ACHN (cell line): ENCODE measurements at regions not wholly inside any gene's neighbourhood (a gene's known extent, or its start where the extent isn't known, plus 50 kb on each side); places are given as distances from the start of the nearest gene placed in this dataset.
"Not testable (repeated sequence)": the region's sequence is repeated elsewhere in the genome, so short reads cannot be mapped to it uniquely, and the experiment has no call there.

Experiments
- DNase-seq: peaks from one replicate; pipeline ENCODE4 v3.0.0-alpha.2; 2015
- in situ Hi-C: cut with HindIII; loops from 2 replicates; pipeline ENCODE4 v1.10.0; 2017; ENCODE audit warnings: low sequenced_read_pairs, low pct_ligation_motif_present, low pct_unique_long_range_greater_than_20kb

DNA sequence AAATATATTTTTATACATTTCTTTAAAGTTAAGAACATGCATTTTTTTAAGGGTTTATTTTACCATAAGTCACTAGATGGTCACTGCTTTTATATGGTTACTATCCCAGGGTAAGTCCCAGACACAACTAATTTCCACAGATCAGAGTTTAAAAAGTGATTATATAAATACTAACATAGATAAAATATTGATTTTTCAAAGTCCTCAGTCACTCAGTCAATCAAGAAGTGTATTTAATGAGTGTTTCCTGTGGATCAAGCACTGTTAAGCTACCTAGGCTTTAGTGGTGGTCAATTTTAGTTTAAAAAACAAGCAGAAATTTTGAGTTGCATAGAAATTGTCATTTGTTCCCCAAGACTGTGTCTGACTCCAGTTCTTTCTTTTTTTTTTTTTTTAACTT, 399.5 kb upstream of the SYNCRIP start:
- no peak for DNase-seq
- in situ Hi-C loops: no loop called here

DNA sequence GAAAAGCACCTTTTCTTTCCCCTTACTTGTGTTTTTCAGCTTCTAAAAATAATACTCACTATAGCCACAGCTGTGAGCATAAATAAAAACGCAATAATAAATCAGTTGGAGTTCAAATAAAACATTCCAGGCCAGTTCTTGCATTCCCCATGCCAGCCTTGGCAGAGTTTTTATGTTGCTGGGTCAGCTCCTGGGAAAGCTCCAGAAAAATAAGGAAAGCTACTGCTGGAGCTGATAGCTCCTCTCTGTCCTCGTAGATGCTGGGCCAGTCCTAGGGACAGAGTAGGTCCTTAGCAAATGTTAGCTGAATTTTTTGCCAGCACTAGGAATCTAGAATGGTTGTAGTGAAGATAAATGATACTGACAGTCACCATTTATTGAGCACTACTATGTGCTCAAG, 389.0 kb upstream of the SYNCRIP start:
- no peak for DNase-seq
- in situ Hi-C loops: no loop called here

DNA sequence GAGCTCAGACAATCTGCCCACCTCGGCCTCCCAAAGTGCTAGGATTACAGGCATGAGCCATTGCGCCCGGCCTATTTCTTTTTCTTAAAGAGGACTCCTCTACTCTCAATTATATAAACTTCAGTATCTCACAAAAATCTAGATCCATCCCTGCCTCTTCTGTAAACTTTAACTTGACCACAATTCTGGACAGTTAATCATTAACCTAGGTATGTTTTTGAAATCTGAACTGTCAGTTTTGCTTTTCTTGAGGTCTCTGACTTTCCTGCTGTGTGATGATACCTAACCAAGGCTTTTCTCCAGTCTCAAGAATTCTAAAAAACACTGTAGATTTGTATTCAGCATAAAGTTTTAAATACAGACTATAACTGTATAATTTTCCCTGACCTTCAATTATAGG, 388.2 kb upstream of the SYNCRIP start:
- in situ Hi-C loops: no loop called here
- DNase-seq: peak; percentile 2

DNA sequence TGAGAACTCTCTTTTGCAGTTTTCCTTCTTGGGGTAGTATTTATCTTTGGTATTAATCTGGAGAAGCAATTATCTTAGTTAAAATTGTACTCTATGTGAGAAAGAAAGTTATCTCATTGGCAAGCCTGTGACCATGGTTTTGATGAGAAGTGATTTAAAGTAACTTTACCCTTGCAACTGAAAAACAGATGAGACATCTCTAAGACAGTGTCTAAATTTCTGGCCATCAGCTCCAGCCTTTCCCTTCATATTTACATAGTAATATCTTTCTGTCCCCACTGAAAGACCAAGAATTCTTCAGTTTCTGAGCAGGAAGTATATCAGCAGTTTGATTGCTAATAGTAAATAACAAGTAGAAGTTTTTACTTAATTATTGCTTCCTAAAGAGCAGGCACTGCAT, 386.1 kb upstream of the SYNCRIP start:
- in situ Hi-C loops: no loop called here
- no peak for DNase-seq

DNA sequence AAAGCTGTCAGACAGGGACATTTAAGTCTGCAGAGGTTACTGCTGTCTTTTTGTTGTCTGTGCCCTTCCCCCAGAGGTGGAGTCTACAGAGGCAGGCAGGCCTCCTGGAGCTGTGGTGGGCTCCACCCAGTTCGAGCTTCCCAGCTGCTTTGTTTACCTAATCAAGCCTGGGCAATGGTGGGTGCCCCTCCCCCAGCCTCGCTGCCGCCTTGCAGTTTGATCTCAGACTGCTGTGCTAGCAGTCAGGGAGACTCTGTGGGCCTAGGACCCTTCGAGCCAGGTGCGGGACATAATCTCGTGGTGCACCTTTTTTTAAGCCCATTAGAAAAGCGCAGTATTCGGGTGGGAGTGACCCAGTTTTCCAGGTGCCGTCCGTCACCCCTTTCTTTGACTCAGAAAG, 384.2 kb upstream of the SYNCRIP start:
- in situ Hi-C loops, DNase-seq: not testable (repeated sequence)

DNA sequence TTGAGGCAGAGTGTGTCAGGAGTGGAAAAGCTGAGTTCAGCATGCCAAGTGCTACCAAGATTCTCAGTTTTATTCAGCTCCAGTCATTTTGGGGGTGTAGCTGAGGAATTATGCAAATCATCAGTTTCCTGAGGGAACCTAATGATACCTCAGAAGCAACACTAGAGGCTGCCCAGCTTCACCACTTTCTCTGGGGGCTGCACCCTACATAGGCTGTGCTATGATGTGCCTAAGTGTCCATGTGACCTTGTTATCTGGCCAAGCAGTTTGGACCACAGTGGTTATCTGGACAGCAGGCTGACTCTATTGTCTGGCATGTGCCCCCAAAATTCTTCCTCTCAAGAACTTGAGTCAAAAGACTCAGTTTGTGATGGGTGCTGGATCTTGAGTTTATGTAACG, 374.6 kb upstream of the SYNCRIP start:
- in situ Hi-C loops: no loop called here
- DNase-seq: no peak

DNA sequence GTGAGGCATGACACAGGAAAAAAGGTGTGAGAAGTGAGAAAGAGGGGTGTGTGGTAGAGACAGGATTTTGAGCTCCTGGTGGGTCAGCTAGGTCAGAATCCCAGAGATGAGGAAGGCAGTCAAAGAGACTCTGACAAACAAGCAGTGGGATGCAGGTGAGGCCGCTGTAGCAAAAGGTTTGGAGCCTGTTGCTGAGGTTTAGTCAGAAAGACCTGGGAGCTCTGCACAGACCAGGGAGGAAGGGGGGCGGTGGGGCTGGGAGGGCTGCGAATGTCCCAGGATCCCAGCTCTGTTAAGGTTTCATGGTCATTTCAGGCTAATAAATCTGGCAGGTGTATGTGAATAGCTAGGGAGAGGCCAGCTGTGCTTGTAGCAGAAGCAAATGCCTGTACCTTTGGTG, 373.9 kb upstream of the SYNCRIP start:
- DNase-seq: no peak
- in situ Hi-C loops: no loop called here

DNA sequence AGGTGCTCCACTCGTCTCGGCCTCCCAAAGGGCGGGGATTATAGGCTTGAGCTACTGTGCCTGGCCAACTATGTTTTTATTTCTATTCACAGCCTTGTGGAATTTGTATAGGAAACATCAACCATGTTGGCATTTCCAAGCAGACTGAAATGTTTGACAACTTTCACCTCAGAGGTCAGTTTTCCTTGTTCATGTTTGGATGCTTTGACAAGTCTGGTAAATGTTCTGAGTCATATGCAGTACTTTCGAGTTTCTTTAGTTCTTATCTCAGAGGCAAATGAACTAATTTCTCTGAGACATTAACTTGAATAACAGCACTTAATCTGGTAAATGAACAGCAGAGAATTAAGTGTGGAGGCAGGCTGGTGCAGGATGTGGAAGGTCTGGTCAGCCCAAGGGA, 373.4 kb upstream of the SYNCRIP start:
- in situ Hi-C loops: no loop called here
- no peak for DNase-seq

DNA sequence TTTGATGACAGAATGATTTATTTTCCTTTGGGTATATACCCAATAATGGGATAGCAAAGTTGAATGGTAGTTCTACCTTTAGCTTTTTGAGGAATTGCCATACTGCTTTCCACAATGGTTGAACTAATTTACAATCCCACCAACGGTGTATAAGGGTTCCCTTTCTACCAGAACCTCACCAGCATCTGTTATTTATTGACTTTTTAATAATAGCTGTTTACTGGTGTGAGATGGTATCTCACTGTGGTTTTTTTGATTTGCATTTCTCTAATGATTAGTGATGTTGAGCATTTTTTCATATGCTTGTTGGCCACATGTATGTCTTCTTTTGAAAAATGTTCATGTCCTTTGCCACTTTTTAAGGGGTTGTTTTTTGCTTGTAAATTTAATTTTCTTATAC, 370.3 kb upstream of the SYNCRIP start:
- DNase-seq, in situ Hi-C loops: not testable (repeated sequence)

DNA sequence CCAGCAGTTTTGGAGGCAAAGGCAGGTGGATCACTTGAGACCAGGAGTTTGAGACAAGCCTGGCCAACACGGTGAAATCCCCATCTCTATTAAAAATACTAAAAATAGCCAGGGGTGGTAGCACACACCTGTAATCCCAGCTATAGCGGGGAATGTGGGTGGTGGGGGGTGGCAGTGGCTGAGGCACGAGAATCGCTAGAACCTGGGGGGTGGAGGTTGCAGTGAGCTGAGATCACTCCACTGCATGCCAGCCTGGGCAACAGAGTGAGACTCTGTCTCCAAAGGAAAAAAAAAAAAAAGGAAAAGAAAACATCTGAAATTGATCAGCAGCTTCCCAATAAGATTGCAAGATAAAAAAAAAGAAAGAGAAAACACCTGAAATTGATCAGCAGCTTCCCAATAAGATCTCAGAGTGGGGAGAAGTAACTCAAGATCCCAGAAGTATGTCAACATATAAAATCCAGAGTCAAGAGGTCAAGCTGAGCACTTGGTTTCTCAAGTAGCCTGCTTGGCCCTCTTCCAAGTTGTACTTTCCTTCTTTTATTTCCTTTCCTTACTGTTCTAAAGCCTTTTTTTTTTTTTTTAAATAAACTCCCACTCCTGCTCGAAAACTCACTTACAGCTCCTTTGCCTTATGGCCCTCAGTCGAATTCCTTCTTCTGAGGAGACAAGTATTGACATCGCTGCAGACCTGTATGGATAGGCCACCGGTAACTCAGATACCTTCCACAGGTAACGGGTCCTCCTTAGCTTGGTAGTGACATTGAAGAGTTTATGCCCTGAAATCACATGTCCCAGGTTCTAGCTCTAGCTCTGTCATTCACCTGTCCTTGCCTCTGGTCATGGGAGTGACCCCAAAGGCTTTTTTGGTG, 368.5 kb upstream of the SYNCRIP start:
- DNase-seq: no peak
- in situ Hi-C loops: no loop called here

DNA sequence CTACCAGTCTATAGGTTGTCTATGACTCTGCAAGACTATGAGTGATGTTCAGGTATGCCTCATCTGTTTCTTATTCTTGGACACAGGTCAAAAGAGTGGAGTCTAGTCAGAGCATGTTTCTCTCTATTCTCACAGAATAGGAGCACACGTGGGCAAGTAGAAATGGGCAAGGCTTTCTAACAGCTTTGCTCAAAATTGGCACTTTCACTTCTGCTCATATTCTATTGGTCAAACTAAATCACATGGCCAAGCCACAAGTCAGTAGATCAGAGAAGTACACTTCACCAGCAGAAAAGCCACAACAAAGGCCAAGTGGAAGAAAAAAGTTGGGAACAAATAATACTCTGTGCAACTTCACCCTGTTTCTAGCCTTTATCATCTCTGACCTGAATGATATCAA, 354.5 kb upstream of the SYNCRIP start:
- in situ Hi-C loops: no loop called here
- DNase-seq: no peak

DNA sequence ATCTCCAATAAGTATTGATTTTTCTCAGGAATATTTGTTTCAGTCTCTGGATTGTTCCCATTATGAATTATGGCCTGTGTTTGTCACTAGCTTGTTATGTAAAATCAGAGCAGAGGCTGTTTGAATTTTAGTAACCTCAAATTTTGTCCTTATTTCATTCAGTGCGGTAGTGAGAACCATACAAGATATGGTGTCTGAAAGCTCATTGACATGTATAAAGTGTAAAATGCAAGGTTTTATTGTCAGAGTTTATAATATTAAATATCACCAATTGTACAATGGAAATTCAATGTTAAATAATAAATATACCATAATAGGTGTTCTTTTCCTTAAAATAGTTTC, 353.3 kb upstream of the SYNCRIP start:
- in situ Hi-C loops: no loop called here

DNA sequence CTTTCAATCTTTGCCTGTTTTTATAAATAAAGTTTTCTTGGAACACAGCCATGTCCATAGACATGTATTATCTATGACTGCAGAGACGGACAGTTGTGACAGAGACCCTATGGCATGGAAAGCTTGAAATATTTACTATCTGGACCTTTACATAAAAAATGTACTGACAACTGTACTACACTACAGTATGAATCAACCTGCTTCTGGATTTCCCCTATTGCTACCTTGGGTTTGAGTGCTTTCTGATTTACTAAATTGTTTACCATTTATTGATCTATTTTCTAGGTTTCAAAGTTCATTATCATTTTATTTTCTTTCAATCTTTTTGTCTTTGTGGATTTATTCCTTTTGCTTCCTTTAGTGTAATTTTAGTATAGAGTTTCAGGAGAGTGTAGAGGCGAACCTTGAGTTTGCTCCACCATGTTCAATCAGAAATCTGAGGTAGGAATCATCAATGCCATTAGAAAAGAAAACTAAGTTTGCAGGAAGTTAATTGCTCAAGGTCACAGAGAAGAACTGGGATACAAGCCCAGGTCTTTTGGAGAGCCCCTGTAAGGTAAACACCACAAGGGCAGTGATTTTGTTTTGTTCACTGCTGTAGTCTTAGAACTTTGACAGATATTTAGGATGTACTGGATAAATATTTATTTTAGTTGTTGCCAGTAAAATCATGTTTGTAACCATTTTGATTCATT, 352.8 kb upstream of the SYNCRIP start:
- in situ Hi-C loops: no loop called here
- no peak for DNase-seq

More for the DNA sequence above, 353.3 kb upstream of the SYNCRIP start:
- DNase-seq: no peak

DNA sequence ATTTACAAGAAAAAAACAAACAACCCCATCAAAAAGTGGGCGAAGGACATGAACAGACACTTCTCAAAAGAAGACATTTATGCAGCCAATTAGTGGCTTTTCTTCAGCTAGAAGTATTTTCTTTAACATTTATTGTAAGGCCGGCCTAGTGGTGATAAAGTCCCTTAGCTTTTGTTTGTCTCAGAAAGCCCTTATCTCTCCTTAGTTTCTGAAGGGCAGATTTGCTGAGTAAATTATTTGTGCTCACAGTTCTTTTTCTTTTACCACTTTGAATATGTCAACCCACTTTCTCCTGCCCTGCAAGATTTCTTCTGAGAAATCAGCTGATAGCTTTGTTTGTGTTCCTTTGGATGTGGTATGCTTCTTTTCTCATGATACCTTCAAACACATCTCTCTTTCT, 344.0 kb upstream of the SYNCRIP start:
- in situ Hi-C loops: no loop called here
- no peak for DNase-seq

DNA sequence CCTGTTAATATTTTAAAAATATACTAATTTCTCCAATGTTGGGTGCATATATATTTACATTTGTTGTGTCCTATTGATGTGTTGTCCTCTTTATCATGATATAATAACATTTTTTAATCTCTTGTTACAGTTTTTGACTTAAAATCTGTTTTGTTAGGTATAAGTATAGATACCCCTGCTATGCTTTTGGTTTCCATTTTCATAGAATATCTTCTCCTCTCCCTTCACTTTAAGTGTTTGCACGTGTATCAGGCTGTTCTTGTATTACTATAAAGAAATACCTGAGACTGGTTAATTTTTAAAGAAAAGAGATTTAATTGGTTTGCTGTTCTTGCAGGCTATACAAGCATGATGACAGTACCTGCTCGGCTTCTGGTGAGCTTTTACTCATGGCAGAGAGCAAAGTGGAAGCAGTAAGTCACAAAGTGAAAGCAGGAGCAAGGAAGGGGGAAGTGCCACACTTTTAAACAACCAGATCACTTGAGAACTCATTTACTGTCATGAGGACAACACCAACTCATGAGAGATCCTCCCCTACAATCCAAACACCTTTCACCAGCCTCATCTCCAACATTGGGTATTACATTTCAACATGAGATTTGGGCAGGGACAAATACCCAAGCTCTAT, 340.5 kb upstream of the SYNCRIP start:
- in situ Hi-C loops: no loop called here
- no peak for DNase-seq

DNA sequence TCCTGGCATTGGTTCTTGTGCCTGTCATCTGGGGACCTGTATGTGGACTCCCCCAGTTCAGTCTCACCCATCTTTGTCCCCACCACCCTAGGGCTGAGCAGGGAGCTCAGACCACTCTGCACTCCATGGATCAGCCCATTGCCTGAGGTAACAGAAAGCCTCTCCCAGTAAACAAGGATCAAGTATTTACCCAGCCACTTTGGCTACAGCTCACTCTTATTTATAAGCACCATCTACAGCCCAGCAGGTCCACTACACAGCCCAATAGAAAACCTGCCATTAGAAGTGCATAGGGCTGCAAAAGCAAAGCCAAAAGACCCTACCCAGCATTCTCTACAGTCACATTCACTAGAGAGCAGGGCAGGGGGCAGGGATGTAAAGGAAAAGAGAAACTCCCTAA, 335.0 kb upstream of the SYNCRIP start:
- in situ Hi-C loops: no loop called here

DNA sequence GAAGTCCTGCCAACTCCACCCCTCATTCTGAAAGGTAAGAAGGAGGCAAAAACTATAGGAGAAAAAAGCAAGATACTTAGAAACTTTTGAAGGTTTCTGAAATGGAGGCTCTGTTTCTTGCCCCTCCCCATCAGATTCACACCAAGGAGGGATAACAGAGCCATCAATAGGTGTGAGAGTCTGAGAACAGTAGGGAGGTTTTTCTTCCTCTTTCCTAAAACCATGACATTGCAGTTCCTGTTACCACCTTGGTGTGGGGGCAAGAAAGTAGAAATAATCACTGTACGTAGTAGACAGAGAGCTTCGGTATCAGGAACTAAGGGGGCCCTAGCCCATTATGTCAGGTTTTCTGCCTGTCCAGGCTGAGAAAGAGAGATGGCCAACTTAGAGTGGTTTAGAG, 333.3 kb upstream of the SYNCRIP start:
- in situ Hi-C loops: no loop called here
- DNase-seq: no peak

More for the DNA sequence above, 335.0 kb upstream of the SYNCRIP start:
- DNase-seq: no peak

DNA sequence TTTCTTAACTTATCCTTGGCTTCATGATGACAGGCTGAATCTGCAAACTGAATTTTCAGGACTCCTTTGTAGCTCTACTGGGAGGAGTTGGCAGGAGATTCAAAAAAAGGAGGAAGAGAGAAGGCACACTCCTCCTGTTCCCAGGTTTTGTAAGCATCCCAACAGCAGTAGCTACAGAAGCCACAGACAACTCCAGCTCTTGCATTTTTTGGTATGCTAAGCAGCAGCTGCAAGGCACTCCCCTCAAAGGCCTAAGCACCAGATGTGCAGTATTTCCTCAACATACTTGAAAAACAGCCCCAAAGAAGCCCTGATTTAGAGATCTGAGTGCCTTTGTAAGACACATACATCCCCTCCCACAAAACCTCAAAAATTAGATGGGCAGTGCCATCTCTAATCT, 328.6 kb upstream of the SYNCRIP start:
- no peak for DNase-seq
- in situ Hi-C loops: no loop called here

DNA sequence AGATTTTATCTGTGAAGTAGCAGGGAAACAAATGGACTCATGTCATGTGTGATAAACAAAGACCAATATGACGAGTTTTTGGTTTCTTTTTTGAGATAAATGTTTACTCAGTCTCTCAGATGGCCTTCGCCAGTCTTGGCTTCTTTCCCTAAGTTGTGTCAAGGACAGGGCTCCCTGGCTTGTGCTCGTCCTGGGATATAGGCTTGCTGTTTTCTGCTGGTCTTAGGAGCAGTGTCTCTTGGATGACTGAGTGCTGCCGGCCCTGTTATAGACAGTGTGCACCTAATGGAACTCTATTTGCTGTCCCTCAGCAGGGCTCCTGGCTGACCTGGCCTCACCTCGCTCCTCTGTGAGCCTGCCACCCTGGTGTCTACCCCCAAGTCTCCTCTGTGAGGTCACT, 324.1 kb upstream of the SYNCRIP start:
- DNase-seq: no peak
- in situ Hi-C loops: no loop called here

DNA sequence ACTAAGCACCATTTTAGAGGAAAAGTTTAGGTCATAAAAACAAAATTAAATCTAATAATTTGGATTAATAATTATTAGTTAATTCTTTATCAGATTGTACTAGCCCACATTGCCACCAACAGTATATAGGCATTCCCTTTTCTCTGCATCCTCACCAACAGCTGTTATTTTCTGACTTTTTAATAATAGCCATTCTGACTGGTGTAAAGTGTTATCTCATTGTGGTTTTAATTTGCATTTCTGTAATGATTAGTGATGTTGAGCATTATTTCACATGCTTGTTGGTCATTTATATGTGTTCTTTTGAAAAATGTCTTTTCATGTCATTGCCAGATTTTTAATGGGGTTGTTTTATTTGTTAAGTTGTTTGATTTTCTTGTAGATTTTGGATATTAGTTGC, 319.1 kb upstream of the SYNCRIP start:
- in situ Hi-C loops: no loop called here
- DNase-seq: no peak
